SHP77 treated with DMSO at 0.1 percent for 48 hours (cell line): ENCODE measurements at regions not wholly inside any gene's neighbourhood (a gene's known extent, or its start where the extent isn't known, plus 50 kb on each side); places are given as distances from the start of the nearest gene placed in this dataset.
"Not testable (repeated sequence)": the region's sequence is repeated elsewhere in the genome, so short reads cannot be mapped to it uniquely, and the experiment has no call there.

Experiments used
- DNase-seq: peaks from one replicate; lab custom pipeline; 2025; lab: John Stamatoyannopoulos, UW

- DNase-seq: no peak
Measured at GRCh38 chr14:28247491-28247890, 519.1 kb upstream of the FOXG1 start.

DNA sequence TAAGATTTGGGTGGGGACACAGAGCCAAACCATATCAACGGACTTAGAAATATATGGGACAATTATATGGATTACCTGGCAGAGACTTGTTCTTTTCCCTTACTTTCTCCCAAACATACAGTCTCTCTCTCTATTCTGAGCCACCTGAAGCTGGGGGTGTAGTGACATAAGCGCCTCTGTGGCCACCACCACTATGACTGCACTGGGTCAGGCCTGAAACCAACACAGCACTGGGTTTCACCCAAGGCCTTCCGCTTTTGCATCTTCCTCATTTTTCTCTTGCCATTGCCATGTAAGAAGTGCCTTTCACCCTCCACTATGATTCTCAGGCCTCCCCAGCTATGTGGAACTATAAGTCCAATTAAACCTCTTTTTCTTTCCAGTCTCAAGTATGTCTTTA lies 514.5 kb upstream of the FOXG1 start:
- DNase-seq: not testable (repeated sequence)

GRCh38 chr14:28254768-28255167 lies 511.8 kb upstream of the FOXG1 start:
- no peak for DNase-seq

DNA sequence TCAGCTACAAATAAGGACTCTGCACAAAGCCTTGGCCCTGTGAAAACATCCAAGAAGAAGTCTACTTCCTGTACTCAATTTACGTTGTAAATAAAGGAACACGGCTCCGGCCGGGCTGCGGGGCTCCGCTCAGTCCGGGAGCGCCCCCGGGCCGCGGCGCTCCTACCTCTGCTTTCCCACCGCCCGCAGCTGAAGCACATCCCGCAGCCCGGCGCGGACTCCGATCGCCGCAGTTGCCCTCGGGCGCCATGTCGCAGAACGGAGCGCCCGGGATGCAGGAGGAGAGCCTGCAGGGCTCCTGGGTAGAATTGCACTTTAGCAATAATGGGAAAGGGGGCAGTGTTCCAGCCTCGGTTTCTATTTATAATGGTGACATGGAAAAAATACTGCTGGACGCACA lies 502.3 kb upstream of the FOXG1 start:
- no peak for DNase-seq

DNA sequence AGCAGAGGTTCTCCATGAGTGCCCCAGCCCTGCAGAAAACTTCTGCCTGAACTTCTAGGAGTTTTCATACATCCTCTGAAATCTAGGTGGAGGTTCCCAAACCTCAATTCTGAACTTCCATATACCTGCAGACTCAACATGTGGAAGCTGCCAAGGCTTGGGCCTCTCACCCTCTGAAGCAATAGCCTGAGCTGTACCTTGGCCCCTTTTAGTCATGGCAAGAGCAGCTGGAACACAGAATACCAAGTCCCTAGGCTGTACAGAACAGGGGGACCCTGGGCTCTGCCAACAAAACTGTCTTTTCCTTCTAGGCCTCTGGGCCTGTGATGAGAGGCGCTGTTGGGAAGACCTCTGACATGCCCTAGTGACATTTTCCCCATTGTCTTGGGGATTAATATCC lies 494.3 kb upstream of the FOXG1 start:
- DNase-seq: no peak

DNA sequence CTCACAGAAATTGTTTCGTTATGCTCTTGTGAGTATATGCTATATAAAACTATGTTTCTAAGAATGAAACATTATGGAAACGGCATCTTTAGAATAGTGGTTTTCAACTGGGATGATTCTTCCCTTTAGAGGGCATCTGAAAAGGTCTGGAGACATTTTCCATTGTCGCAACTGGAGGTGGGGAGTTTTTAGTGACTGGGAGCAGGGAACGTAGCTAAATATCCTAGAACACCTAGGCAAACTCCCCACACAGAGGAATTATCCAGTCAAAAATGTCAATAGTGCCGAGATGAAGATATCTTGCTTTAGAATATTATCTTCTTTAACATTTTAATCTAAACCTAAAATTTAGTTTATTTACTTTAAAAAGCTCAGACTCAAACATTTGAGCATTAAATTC lies 486.1 kb upstream of the FOXG1 start:
- no peak for DNase-seq

DNA sequence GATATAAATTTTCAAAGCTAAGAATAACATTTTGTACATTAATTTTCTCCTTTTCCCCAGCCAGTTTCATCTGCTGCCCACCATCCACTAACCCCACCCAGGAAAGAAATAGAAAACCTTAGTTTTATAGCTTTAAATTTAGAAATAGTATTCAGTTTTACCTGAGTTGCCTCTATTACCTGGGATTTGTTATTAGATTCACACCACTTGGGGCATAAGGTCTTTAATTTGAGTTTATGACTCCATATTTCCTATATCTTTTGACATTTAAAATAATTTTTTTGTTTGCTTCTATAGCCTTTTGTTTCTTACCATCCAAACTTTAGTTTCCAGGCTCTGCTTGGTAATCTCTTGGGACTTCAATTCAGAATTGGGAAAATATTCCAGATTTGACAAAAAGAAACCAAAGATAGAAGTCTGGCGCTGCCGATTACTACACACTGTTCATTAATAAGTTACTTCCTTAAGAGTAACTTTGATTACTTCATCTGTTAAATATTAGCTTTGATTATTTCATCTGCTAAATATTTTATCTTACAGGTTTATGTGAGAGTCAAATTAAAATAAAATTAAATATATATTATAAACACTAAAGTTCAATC lies 485.5 kb upstream of the FOXG1 start:
- DNase-seq: no peak

DNA sequence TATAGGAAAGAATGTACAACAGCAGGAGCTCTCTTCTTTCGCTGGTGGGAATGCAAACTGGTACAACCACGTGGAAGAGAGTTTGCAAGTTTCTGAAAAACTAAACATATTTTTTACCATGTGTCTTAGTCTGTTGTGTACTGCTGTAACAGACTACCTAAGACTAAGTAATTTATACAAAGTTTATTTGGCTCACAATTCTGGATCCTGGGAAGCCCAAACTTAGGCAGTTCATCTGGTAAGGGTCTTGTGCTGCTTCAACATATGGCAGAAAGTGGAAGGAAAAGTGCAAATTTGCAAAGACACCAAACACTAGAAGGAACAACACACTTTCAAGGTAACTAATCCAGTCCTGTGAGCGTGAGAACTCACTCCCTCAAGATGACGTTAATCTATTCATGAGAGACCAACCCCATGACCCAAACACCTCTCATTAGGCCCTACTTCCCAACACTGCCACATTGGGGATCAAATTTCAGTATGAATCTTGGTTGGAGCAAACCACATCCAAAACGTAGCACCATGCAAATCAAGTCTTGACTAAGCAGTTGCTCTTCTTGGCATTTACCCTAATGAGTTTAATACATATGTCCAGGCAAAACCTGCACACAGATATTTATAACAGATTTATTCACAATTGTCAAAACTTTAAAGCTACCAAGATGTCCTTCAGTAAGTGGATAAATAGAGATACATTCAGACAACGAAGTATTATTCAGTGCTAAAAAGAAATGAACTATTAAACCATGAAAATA lies 481.9 kb upstream of the FOXG1 start:
- DNase-seq: no peak

- DNase-seq: peak; percentile 15
Measured at GRCh38 chr14:28294834-28295440, 471.6 kb upstream of the FOXG1 start.

DNA sequence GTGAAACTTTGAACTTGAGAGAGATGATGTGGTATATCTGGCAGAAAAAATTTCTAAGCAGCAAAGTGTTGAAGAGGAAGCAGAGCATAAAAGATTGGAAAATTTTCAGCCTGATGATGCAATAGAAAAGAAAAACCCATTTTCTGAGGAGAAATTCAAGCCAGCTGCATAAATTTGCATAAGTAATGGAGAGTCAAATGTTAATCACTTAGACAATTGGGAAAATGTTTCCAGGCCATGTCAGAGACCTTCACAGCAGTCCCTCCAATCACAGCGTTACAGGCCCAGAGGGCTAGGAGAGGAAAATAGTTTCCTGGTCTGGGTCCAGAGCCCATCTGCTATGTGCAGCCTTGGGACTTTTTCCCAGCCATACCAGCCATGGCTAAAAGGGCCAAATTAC lies 469.0 kb upstream of the FOXG1 start:
- DNase-seq: no peak

- DNase-seq: no peak
Measured at GRCh38 chr14:28298156-28298555, 468.4 kb upstream of the FOXG1 start.

DNA sequence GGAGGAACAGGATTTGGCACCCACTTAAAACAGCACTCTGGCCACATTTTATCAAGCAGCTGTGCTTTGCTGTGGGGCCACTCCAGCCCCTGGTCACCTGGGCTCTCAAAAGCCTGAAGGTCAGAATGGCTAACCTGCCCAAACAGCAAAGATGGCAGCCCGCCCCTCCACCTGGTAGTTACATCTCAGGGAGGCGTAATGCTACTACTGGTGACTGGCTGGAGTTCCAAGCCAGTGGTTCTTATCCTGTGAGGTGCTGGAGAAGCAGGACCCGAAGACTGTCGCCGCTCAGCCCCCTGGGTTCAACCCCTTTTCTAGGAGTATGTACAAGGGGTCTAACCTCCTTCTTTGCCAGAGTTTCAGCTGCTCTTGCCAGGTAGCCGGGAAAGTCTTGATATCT lies 467.4 kb upstream of the FOXG1 start:
- DNase-seq: no peak

DNA sequence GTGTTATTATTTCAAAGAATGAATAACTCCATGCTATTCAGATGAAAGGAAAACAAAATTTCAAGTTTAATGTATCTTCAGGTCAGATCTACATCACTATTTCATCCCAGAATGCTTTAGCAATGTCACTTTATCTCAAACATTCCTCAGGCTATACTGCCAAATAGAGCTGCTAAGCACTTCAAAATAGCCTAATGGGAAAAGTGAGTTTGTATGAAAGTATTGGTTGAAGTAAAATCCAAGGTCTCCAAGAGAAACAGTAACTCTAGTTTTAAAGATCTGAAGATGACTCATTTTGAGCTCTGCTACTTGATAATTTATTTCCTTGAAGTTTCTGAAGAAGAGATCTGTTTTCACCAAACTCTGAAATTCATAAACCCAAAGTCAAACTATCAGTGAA lies 466.2 kb upstream of the FOXG1 start:
- no peak for DNase-seq

DNA sequence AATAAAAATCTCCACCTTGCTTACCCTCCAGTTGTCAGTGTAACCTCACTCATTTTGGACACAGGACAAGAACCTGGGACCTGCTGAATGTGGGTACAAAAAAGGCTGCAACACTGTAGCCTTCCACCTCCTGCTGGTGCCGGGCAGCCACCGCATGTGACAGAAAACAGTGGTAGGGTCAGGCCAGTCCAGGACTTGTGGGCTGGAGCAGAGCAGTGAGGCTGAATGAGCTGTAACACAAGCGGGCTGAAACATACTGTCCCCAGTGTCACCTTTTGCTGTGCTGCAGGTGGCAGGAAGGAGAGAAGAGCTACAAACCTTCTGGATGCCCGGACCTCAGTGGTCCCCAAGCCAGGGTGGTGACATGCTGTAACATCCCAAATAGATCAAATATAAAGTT lies 465.4 kb upstream of the FOXG1 start:
- DNase-seq: no peak

- DNase-seq: no peak
Measured at GRCh38 chr14:28303248-28303647, 463.3 kb upstream of the FOXG1 start.

- no peak for DNase-seq
Measured at GRCh38 chr14:28305938-28306337, 460.6 kb upstream of the FOXG1 start.

DNA sequence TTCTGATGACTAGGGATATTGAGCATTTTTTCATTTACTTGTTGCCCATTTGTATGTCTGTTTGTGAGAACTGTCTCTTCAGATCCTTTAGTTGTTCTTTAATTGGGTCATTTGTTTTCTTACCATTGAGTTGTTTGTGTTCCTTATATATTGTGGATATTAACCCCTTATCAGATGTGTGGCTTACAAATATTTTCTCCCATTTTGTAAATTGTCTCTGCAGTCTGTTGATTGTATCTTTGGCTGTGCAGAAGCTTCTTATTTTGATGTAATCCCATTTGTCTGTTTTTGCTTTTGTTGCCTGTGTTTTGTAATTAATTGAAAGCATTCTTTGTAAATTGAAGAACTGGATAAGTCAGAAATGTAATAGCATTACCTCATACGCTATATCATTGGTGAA lies 459.1 kb upstream of the FOXG1 start:
- DNase-seq: no peak

DNA sequence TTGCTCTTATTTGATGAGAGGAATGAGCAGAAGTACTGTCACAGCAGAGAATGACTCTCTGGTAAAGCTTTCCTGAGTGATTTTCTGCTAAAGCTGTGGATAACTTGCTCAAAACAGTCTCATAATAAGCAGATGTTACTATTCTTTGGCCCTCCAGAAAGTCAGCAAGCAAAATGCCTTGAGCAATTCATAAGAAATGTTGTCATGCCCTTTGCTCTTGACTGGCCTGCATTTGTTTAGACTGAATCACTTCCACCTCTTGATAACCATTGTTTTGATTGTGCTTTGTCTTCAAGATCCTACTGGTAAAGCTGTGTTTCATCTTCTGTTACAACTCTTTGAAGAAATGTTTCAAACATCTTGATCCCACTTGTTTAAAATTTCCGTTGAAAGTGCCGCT lies 457.9 kb upstream of the FOXG1 start:
- DNase-seq: no peak

DNA sequence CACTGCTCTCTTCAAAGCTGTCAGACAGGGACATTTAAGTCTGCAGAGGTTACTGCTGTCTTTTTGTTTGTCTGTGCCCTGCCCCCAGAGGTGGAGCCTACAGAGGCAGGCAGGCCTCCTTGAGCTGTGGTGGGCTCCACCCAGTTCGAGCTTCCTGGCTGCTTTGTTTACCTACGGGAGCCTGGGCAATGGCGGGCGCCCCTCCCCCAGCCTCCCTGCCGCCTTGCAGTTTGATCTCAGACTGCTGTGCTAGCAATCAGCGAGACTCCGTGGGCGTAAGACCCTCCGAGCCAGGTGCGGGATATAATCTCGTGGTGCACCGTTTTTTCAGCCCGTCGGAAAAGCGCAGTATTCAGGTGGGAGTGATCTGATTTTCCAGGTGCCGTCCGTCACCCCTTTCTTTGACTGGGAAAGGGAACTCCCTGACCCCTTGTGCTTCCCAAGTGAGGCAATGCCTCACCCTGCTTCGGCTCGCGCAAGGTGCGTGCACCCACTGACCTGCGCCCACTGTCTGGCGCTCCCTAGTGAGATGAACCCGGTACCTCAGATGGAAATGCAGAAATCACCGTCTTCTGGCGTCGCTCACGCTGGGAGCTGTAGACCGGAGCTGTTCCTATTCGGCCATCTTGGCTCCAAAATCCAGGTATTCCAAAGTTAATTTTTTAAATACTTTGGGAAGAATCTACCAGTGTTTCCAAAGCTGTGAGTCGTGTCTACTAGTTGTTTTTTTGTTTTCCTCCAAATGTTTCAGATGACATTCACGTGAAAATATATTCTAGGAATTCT lies 448.5 kb upstream of the FOXG1 start:
- DNase-seq: not testable (repeated sequence)

GRCh38 chr14:28321475-28322244 lies 444.9 kb upstream of the FOXG1 start:
- DNase-seq: no peak

GRCh38 chr14:28323366-28323765 lies 443.2 kb upstream of the FOXG1 start:
- DNase-seq: no peak
